ENCODE measurements at regions not wholly inside any gene's neighbourhood (a gene's known extent, or its start where the extent isn't known, plus 50 kb on each side); places are given as distances from the start of the nearest gene placed in this dataset.

DNA sequence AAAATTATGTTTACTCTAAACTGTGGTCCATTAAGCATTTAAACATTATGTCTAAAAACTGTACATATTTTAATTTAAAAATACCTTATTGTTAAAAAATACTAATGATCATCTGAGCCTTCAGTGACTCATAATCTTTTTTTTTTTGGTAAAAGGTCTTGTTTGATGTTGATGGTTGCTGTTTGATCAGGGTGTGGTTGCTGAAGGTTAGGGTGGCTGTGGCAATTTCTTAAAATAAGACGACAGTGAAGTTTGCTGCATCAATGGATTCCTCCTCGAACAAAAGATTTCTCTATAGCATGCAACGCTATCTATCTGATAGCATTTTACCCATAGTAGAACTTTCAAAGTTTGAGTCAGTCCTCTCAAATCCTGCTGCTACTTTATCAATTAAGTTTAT, 180.0 kb upstream of the AHR start:
- no peaks in the 10 kb centered on the region for H3K27me3 ChIP-seq
- H3K4me3 ChIP-seq (ENCODE audit: low read depth, low read length), result no peak overlapping the region
- TF ChIP-seq, protein P1, sequence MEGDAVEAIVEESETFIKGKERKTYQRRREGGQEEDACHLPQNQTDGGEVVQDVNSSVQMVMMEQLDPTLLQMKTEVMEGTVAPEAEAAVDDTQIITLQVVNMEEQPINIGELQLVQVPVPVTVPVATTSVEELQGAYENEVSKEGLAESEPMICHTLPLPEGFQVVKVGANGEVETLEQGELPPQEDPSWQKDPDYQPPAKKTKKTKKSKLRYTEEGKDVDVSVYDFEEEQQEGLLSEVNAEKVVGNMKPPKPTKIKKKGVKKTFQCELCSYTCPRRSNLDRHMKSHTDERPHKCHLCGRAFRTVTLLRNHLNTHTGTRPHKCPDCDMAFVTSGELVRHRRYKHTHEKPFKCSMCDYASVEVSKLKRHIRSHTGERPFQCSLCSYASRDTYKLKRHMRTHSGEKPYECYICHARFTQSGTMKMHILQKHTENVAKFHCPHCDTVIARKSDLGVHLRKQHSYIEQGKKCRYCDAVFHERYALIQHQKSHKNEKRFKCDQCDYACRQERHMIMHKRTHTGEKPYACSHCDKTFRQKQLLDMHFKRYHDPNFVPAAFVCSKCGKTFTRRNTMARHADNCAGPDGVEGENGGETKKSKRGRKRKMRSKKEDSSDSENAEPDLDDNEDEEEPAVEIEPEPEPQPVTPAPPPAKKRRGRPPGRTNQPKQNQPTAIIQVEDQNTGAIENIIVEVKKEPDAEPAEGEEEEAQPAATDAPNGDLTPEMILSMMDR (IDR thresholded peaks at IDR 0.05; ENCODE audit: low read depth, low read length), result no peak

DNA sequence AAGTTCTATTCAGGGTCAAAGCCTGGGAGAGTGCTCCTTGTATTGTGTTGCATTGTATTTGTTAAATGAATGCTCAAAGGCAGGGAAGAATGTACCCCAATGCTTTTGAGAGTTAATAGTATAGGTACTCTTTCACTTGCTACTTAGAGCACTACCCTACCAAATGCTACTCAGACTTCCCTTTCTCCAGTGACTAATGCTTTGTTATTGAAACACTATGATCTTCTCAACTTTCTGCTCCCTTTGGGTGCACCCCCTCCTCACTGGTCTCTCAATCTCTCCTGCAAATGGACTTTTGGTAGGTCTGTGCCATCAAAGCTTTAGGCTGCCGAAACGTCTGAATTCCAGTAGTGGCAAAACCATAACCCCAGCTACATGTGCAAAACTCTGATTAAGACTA, 177.7 kb upstream of the AHR start:
- no peak overlapping the region for H3K4me3 ChIP-seq (ENCODE audit: low read depth, low read length)
- no peaks in the 10 kb centered on the region for H3K27me3 ChIP-seq
- no peaks in the 10 kb centered on the region for H3K9me3 ChIP-seq
- TF ChIP-seq, protein P1 (IDR thresholded peaks at IDR 0.05; ENCODE audit: low read depth, low read length), result no peak
- DNase-seq, result no peak
- no peaks in the 10 kb centered on the region for H3K4me1 ChIP-seq
- H3K36me3 ChIP-seq, result no peaks in the 10 kb centered on the region

More for the DNA sequence above, 180.0 kb upstream of the AHR start:
- Histone ChIP-seq H3K36me3 (no peaks in the 10 kb centered on the region), H3K9me3 (no peaks in the 10 kb centered on the region), H3K4me1 (no peaks in the 10 kb centered on the region)
- no peak for DNase-seq

DNA sequence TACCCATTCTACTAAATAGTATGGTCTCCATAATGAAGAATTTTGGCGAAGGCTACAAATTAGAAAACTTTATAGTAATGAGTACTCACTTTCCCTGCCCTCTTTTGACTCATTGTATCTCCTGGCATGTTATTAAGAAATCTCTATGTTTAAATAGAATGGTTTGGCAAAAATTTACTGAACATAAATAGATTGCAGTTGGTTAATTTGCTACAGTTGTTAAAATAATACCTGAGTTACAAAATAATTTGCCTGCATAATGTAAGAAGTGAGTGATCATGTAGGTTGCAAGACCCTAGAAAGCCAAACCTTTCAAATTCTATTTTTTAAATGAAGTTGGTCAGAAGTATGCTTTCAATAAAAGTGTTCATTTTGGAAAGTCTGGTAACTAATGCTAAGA, 176.8 kb upstream of the AHR start:
- TF ChIP-seq, protein P1 (IDR thresholded peaks at IDR 0.05; ENCODE audit: low read depth, low read length), result no peak
- Histone ChIP-seq H3K9me3 (no peaks in the 10 kb centered on the region), H3K27me3 (no peaks in the 10 kb centered on the region), H3K36me3 (no peaks in the 10 kb centered on the region), H3K4me1 (no peaks in the 10 kb centered on the region), H3K4me3 (ENCODE audit: low read depth, low read length) (no peak overlapping the region)
- no peak for DNase-seq

DNA sequence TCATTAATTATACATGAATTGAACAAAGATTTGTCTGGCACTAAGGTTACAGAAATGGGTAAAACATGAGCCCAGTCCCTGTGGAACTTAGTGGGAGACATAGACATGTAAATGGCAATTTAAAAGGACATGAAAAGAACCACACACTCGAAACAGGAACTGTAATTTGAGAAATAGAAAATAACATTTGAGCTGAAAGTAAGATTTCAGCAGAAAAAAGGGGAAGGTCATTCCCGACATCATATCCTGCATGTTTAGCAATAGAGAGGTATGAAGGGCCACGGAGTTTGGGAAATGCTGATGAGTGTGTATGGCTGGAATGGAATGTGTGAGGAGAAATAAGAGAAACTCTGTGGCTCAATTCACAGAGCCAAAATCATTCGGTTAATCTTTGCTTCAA, 175.4 kb upstream of the AHR start:
- Histone ChIP-seq H3K9me3 (no peaks in the 10 kb centered on the region), H3K4me1 (no peaks in the 10 kb centered on the region), H3K4me3 (ENCODE audit: low read depth, low read length) (no peak overlapping the region), H3K27me3 (no peaks in the 10 kb centered on the region), H3K36me3 (no peaks in the 10 kb centered on the region)
- no peak for DNase-seq
- TF ChIP-seq, protein P1 (IDR thresholded peaks at IDR 0.05; ENCODE audit: low read depth, low read length), result no peak

DNA sequence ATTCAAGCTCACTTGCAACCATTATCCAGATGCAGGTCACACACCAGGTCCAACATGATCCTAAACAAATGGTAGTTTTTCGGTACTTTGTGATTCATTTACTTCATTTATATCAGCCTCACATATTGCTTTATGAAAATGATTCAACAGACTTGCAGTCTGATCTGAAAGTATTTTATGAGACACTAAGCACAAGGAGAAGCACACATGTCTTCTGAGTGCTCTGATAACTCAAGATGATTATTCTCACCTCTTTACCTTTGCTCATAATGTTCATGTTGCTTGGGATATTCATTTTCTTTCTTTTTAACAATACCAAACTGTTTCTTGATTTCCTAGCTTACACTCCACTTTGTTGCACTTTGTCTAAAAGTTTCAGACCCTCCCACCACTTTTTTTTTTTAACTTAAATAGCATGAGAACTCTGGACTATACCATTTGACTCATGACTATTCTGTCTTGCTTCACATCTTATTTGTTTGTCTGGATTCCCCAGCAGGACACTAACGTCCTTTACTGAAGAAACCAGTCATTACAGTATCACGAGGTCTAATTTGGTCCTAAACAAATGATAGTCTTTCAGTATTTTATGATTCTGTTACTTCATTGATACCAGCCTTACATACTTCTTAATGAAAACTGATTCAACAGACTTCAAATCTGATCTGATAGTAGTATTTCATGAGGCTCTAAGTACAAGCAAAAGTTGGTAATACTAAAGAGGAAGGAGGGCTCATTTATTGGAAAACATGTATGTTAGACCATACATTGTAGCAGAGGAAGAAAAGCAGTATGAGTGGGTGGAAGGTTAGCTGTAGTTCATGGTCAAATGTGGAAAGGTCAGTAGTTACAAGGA, 171.8 kb upstream of the AHR start:
- Histone ChIP-seq H3K9me3 (no peaks in the 10 kb centered on the region), H3K4me1 (no peaks in the 10 kb centered on the region), H3K36me3 (no peaks in the 10 kb centered on the region), H3K4me3 (ENCODE audit: low read depth, low read length) (no peak overlapping the region), H3K27me3 (no peaks in the 10 kb centered on the region)
- TF ChIP-seq, protein P1 (IDR thresholded peaks at IDR 0.05; ENCODE audit: low read depth, low read length), result no peak
- no peak for DNase-seq

DNA sequence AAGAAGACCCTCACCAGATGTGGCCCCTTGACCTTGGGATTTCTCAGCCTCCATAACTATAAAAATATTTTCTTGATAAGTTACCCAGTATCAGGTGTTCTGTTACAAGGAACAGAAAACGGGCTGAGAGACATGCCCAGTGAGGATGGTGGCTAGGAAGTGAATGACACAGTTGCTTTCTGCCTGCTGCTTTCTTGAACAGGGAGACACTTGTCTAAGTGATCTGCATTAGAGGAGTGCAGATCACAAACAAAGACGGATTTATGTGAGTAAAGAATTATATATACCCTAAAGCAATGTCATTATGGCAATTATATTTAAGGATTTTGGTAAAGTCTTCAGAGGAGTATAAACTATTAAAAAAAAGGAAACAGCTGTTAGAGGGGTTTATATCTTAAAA, 169.2 kb upstream of the AHR start:
- H3K4me1 ChIP-seq, result no peaks in the 10 kb centered on the region
- no peaks in the 10 kb centered on the region for H3K36me3 ChIP-seq

More for the DNA sequence above, 169.2 kb upstream of the AHR start:
- TF ChIP-seq, protein P1 (IDR thresholded peaks at IDR 0.05; ENCODE audit: low read depth, low read length), result no peak
- Histone ChIP-seq H3K4me3 (ENCODE audit: low read depth, low read length) (no peak overlapping the region), H3K9me3 (no peaks in the 10 kb centered on the region), H3K27me3 (no peaks in the 10 kb centered on the region)
- DNase-seq, result no peak

Data from BE2C (cell line).